ENCODE measurements at regions not wholly inside any gene's neighbourhood (a gene's known extent, or its start where the extent isn't known, plus 50 kb on each side); places are given as distances from the start of the nearest gene placed in this dataset.

DNA sequence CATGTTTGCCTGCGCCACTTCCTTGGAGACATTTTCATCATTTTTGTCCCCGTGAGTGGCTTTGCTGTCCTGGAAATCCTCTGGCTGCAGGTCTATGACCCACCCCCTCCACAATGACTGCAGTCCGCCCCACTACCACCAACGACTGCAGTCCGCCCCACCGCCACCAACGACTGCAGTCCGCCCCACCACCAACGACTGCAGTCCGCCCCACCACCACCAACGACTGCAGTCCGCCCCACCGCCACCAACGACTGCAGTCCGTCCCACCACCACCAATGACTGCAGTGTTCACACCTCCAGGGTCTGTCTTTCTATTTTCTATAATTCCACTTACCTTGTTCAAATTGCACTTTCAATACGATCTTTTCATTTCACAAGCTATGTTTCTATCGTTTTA, 820.7 kb upstream of the SALL3 start:
- Mint-ChIP-seq H3K27me3 (no peaks in the 10 kb centered on the region), H3K4me3 (no peak overlapping the region), H3K36me3 (no peaks in the 10 kb centered on the region), H3K9me3 (peaks cover 5% of the 10 kb centered on the region), H3K4me1 (no peaks in the 10 kb centered on the region), H3K27ac (no peak overlapping the region)

GRCh38 chr18:78159397-78159796, 820.2 kb upstream of the SALL3 start:
- Mint-ChIP-seq H3K4me3 (no peak overlapping the region), H3K4me1 (no peaks in the 10 kb centered on the region), H3K27me3 (no peaks in the 10 kb centered on the region), H3K36me3 (no peaks in the 10 kb centered on the region), H3K9me3 (peaks cover 5% of the 10 kb centered on the region), H3K27ac (no peak overlapping the region)

DNA sequence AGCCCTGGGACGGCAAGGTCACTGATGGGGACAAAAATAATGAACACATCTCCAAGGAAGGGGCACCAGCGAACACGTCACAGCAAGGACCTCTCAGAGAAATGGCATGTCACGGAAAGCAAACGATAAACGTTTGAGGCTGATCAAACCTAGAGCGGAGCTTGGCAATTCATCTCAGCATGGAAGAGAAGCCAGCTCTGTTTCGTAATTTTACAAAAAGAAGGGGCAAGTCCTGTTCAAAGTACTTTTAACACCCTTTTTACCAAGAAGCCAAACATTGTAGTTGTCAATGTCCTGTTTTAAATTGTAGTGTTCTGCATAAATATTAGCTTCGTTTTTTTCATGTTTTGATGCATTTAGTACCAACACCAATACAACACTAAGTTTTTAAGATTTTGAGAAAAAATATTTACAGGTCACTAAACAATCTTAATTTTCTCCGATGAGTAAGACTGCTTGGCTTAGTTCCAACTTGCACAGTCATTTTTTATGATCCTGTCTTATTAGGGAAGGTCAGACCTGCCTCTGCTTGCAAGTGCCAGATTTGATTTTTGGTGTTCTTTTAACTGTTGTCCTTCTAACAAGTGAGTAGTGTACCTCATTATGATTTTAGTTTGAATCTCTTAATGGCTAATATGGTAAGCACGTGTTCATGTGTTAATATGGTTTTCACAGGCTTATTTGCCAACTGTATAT, 818.5 kb upstream of the SALL3 start:
- Mint-ChIP-seq H3K36me3 (no peaks in the 10 kb centered on the region), H3K4me3 (no peak overlapping the region), H3K9me3 (peaks cover 5% of the 10 kb centered on the region), H3K27me3 (no peaks in the 10 kb centered on the region), H3K4me1 (no peaks in the 10 kb centered on the region), H3K27ac (no peak overlapping the region)

DNA sequence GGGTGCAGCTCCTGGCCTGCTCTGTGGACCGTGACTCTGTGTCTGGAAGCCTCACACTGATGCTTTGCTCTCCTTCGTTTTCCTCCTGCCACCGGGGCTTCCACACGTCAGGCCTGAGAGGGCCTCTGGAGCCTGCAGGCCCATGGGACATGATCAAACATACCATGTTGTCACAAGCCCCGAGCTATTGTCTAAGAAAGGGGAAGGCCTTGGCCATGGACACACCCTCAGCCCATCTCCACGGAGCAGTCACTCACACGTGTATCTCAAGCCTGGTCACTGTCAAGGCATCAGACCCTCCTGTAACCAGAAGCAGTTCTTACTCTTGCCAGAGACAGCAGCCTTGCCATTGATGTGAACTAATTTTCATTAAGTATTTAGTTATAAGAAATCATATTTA, 814.1 kb upstream of the SALL3 start:
- H3K4me1 Mint-ChIP-seq: no peaks in the 10 kb centered on the region
- H3K36me3 Mint-ChIP-seq: no peaks in the 10 kb centered on the region
- H3K4me3 Mint-ChIP-seq: no peak overlapping the region
- no peaks in the 10 kb centered on the region for H3K27me3 Mint-ChIP-seq
- H3K9me3 Mint-ChIP-seq: peaks cover 3% of the 10 kb centered on the region
- H3K27ac Mint-ChIP-seq: no peak overlapping the region

DNA sequence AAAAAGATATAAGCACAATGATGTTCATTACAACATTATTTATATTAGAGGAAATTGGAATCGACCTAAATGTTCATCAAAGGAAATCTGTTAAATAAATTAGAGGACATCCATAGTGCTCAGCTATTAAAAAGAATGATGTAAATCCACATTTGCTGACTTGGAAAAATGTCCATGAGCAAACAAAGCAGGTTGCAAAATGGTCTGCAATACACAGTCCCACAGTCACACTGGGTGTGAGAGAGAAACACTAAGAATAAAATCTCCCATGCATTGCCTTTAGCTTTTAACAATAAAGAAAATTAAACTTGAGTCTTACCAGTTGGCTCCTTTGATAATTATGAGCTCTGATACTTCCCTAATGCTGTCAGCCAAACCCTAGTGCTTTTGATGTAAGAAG, 811.1 kb upstream of the SALL3 start:
- no peaks in the 10 kb centered on the region for H3K9me3 Mint-ChIP-seq
- no peak overlapping the region for H3K27ac Mint-ChIP-seq
- no peaks in the 10 kb centered on the region for H3K27me3 Mint-ChIP-seq
- no peaks in the 10 kb centered on the region for H3K4me1 Mint-ChIP-seq
- no peak overlapping the region for H3K4me3 Mint-ChIP-seq
- no peaks in the 10 kb centered on the region for H3K36me3 Mint-ChIP-seq

DNA sequence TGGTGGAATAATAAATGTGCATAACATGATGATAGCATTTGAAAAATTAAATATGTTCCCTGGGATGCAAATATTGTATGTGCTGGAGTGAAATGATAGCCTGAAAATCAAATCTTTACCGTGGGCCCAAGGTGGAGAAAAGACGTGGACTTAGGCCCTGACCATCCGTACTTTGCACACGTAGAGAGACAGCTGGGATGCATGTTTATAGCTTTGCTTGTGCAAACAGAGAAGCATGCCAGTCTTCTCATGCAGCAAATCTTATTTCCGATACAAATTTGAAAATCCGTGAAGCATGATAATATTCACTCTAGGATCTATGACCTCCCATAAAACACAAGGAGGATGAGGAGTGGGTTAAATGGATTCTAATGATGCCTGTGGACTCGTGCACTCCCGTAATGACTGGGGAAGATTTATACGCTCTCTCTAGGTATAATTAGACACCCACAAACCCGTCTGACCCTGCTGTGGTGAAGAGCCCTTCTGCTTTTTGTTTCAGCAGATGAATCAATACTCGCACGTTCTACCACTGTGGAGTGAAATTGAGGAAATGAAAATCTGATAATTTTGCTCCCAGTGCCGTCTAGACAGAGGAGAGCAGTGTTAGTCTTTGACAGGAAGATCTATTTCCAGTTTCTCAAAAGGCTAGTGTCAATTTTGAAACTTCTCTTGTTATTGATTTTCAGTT, 810.3 kb upstream of the SALL3 start:
- H3K27ac Mint-ChIP-seq: no peak overlapping the region
- H3K4me3 Mint-ChIP-seq: no peak overlapping the region
- no peaks in the 10 kb centered on the region for H3K4me1 Mint-ChIP-seq
- no peaks in the 10 kb centered on the region for H3K9me3 Mint-ChIP-seq
- H3K27me3 Mint-ChIP-seq: no peaks in the 10 kb centered on the region
- H3K36me3 Mint-ChIP-seq: no peaks in the 10 kb centered on the region

DNA sequence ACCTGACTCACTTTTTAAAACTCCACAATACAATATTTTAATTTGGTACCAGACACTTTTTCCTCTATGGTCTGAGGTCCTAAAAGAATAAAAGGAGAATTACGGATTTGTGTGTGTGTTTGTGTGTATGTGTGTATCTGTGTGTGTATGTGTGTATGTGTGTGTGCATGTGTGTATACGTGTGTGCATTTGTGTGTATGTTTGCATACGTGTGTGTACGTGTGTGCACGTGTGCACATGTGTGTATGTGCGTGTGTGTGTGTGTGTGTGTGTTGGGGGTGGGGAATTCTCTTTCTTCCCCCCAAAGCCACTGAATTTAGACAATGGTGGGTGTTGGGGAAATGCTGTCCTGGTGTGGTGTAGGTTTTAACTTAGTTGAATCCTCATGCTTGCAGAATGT, 807.7 kb upstream of the SALL3 start:
- no peak overlapping the region for H3K4me3 Mint-ChIP-seq
- no peak overlapping the region for H3K27ac Mint-ChIP-seq
- no peaks in the 10 kb centered on the region for H3K4me1 Mint-ChIP-seq
- H3K27me3 Mint-ChIP-seq: no peaks in the 10 kb centered on the region
- H3K9me3 Mint-ChIP-seq: peaks cover 5% of the 10 kb centered on the region
- H3K36me3 Mint-ChIP-seq: no peaks in the 10 kb centered on the region

DNA sequence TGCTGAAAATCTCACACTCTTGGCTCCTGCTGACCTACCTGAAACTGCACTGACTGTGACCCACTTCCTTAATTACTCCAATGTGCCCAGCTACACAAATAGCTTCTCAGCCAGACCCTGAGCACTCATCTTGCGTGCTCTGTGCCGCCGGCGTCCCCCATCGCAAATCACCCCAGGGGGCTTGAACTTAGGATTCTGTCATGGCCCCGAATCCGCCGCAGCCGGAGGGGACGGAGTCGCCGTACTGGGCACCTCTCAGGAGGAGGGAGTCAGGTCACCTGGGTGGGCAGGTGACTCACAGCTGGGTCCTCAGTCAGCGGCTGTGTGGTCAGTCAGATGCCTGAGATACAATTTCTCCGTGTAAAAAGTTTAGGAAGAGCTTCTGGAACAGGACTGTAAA, 804.9 kb upstream of the SALL3 start:
- H3K27me3 Mint-ChIP-seq: no peaks in the 10 kb centered on the region
- H3K36me3 Mint-ChIP-seq: no peaks in the 10 kb centered on the region
- H3K27ac Mint-ChIP-seq: no peak overlapping the region
- H3K9me3 Mint-ChIP-seq: peaks cover 5% of the 10 kb centered on the region
- H3K4me3 Mint-ChIP-seq: no peak overlapping the region
- no peaks in the 10 kb centered on the region for H3K4me1 Mint-ChIP-seq

- no peaks in the 10 kb centered on the region for H3K36me3 Mint-ChIP-seq
- H3K9me3 Mint-ChIP-seq: peaks cover 24% of the 10 kb centered on the region
- H3K27me3 Mint-ChIP-seq: no peaks in the 10 kb centered on the region
Observed at GRCh38 chr18:78178812-78179211, 800.8 kb upstream of the SALL3 start.

GRCh38 chr18:78180741-78181140, 798.9 kb upstream of the SALL3 start:
- no peak overlapping the region for H3K27ac Mint-ChIP-seq

More at GRCh38 chr18:78178812-78179211, 800.8 kb upstream of the SALL3 start:
- Mint-ChIP-seq H3K4me3 (no peak overlapping the region), H3K4me1 (no peaks in the 10 kb centered on the region), H3K27ac (no peak overlapping the region)

DNA sequence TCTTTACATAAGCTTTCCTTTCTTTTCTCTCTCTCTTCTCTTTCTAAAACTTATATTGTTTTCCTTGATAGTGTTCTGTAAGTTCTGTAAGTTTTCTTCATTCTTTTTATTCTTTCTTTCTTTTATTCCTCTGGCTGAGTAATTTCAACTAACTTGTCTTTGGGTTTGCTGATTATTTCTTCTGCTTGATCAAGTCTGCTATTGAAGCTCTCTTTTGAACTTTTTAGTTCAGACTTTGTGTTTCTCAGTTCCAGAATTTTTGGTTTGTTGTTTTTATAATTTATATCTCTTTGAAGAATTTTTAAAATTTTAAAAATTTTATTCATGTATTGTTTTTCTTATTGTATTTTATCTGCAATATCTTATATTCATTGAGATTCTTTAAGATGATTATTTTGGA, 795.8 kb upstream of the SALL3 start:
- Mint-ChIP-seq H3K36me3 (no peaks in the 10 kb centered on the region), H3K9me3 (peaks cover 20% of the 10 kb centered on the region), H3K4me3 (no peak overlapping the region), H3K4me1 (no peaks in the 10 kb centered on the region), H3K27me3 (no peaks in the 10 kb centered on the region), H3K27ac (no peak overlapping the region)

More at GRCh38 chr18:78180741-78181140, 798.9 kb upstream of the SALL3 start:
- no peaks in the 10 kb centered on the region for H3K4me1 Mint-ChIP-seq
- H3K36me3 Mint-ChIP-seq: no peaks in the 10 kb centered on the region
- H3K4me3 Mint-ChIP-seq: no peak overlapping the region
- H3K27me3 Mint-ChIP-seq: no peaks in the 10 kb centered on the region
- peaks cover 25% of the 10 kb centered on the region for H3K9me3 Mint-ChIP-seq

GRCh38 chr18:78191276-78191675, 788.3 kb upstream of the SALL3 start:
- Mint-ChIP-seq H3K9me3 (no peaks in the 10 kb centered on the region), H3K4me1 (no peaks in the 10 kb centered on the region), H3K27me3 (no peaks in the 10 kb centered on the region), H3K27ac (no peak overlapping the region), H3K4me3 (no peak overlapping the region), H3K36me3 (no peaks in the 10 kb centered on the region)

DNA sequence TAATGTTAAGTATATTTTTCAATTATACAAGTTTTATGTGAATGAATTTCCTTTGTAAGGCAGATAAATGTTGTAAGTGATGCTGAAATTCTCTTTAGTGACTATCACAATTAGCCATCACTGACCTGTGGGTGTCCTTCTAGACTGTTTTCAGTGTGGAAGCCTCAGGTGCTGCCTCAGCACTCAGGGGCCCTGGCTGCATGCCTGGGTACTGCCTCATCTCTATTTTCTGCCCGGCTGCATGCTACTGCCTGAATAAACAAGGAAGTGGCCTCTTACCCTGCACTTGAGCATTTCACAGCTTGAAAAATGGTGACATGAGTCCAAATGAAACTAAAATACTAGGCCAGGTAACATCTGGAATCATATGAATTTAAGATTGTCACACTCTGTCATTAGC, 787.6 kb upstream of the SALL3 start:
- Mint-ChIP-seq H3K27ac (no peak overlapping the region), H3K4me3 (no peak overlapping the region), H3K4me1 (no peaks in the 10 kb centered on the region), H3K27me3 (no peaks in the 10 kb centered on the region), H3K9me3 (no peaks in the 10 kb centered on the region), H3K36me3 (no peaks in the 10 kb centered on the region)

- H3K9me3 Mint-ChIP-seq: peaks cover 4% of the 10 kb centered on the region
- H3K27ac Mint-ChIP-seq: no peak overlapping the region
- H3K36me3 Mint-ChIP-seq: no peaks in the 10 kb centered on the region
- no peaks in the 10 kb centered on the region for H3K4me1 Mint-ChIP-seq
- no peak overlapping the region for H3K4me3 Mint-ChIP-seq
- no peaks in the 10 kb centered on the region for H3K27me3 Mint-ChIP-seq
Observed at GRCh38 chr18:78196280-78196679, 783.3 kb upstream of the SALL3 start.

DNA sequence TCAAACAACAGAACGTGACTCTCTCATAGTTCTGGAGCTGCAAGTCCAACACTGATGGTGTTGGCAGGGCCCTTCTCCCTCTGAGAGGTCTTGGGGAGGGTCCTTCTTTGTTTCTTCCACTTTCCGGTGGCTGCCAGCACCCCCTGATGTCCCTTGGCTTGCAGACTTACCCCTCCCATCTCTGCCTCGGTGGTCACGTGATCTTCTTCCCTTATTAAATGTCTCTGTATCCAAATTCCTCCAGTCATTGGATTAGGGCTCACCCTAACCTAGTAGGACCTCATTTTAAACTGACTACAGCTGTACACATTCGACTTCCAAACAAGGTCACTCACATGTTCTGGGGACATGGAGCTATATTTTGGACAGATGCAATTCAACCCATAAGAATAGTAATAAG, 780.6 kb upstream of the SALL3 start:
- H3K4me1 Mint-ChIP-seq: no peaks in the 10 kb centered on the region
- H3K36me3 Mint-ChIP-seq: no peaks in the 10 kb centered on the region
- H3K27ac Mint-ChIP-seq: peak overlapping the region; percentile 21
- no peak overlapping the region for H3K4me3 Mint-ChIP-seq
- H3K27me3 Mint-ChIP-seq: no peaks in the 10 kb centered on the region
- peaks cover 4% of the 10 kb centered on the region for H3K9me3 Mint-ChIP-seq

- Mint-ChIP-seq H3K4me1 (no peaks in the 10 kb centered on the region), H3K9me3 (peaks cover 4% of the 10 kb centered on the region), H3K27ac (no peak overlapping the region), H3K27me3 (no peaks in the 10 kb centered on the region), H3K36me3 (no peaks in the 10 kb centered on the region), H3K4me3 (no peak overlapping the region)
Observed at GRCh38 chr18:78199611-78200010, 780.0 kb upstream of the SALL3 start.

DNA sequence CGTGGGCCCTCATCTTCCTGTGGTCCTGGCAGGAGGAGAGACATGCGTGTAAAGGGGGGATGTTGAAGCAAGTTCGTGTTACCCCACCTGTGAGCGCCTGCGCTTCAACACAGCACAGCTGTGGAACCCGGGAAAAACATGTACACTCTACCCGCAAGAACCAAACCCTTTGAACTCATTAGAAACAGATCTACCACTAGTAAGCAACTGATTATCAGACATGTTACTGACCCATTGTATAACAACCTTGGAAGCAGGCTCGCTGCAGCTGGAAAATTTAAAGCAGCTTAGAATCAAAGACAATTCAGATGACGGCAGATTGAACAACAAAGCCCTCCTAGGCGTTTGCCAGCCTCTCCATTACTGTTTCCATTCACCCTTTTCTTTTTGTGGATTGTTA, 771.7 kb upstream of the SALL3 start:
- Mint-ChIP-seq H3K4me3 (no peak overlapping the region), H3K9me3 (no peaks in the 10 kb centered on the region)

More for the DNA sequence above, 771.7 kb upstream of the SALL3 start:
- no peaks in the 10 kb centered on the region for H3K4me1 Mint-ChIP-seq
- H3K27ac Mint-ChIP-seq: no peak overlapping the region
- no peaks in the 10 kb centered on the region for H3K36me3 Mint-ChIP-seq
- no peaks in the 10 kb centered on the region for H3K27me3 Mint-ChIP-seq

Data from activated naive CD4-positive, alpha-beta T cell treated with anti-CD3 and anti-CD28 coated beads, Interleukin-2, amount 50 U/mL, for 24 hours (primary cell).